ENCODE measurements at regions not wholly inside any gene's neighbourhood (a gene's known extent, or its start where the extent isn't known, plus 50 kb on each side); places are given as distances from the start of the nearest gene placed in this dataset.
"Not testable (repeated sequence)": the region's sequence is repeated elsewhere in the genome, so short reads cannot be mapped to it uniquely, and the experiment has no call there.

GRCh38 chr6:27692133-27692532 is 219.2 kb upstream of the ZNF184 start:
- not testable (repeated sequence) for TF ChIP-seq CTCF (conservative IDR thresholded peaks at IDR 0.05 in 1 of 2, IDR thresholded peaks at IDR 0.05 in 1 of 2; ENCODE audit: extremely low read depth in 1 of 2, insufficient read depth in 1 of 2, low read depth in 1 of 2, low read length in 2 of 2); EZH2 (IDR thresholded peaks at IDR 0.05; ENCODE audit: borderline replicate concordance, low read length)
